Gastrocnemius medialis (tissue), 4 donors: ENCODE measurements at regions not wholly inside any gene's neighbourhood (a gene's known extent, or its start where the extent isn't known, plus 50 kb on each side); places are given as distances from the start of the nearest gene placed in this dataset.

Experiments used
- CTCF ChIP-seq, 5 experiments: fragments of 450-650 bp in 3 of 5; fragments of 200-600 bp in 2 of 5; sonication (generic) in 2 of 5; IDR thresholded peaks in 4 of 5; conservative IDR thresholded peaks in 1 of 5; 1 replicate in 4 of 5; 2 replicates in 1 of 5; pipeline ENCODE4 v1.5.1; 2016 to 2019; ENCODE audit warnings: antibody characterized with exemption in 5 of 5, mild to moderate bottlenecking in 3 of 5, moderate library complexity in 3 of 5
- POLR2A ChIP-seq, 2 donors: fragments of 450-650 bp; IDR thresholded peaks; one replicate each; pipeline ENCODE4 v1.6.1; 2017; ENCODE audit warnings: antibody characterized with exemption in 2 of 2, mild to moderate bottlenecking in 2 of 2, moderate library complexity in 2 of 2

DNA sequence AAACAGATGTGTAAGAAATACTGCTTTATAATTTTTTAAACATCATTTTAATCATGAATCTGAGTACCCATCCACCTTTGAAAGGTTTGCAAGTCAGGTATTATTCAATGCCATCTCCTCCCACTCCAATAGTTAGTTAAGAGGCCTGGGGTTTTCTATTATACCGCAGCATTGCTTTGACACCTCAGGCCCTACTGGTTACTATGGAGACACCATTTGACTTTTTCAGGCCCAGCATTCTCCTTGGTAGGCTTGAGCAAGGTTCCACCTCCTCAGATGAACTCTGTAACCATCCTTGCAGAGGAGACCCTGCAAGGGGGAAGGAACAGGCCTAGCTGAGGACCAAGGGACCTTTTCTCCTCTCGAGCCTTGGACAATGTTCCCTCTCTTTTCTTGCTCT is 326.9 kb upstream of the NPSR1 start:
- TF ChIP-seq CTCF (IDR thresholded peaks at IDR 0.05 in 4 of 5, conservative IDR thresholded peaks at IDR 0.05 in 1 of 5): no peak
- no peak for TF ChIP-seq POLR2A (IDR thresholded peaks at IDR 0.05)
